C4-2B (cell line): ENCODE measurements at regions not wholly inside any gene's neighbourhood (a gene's known extent, or its start where the extent isn't known, plus 50 kb on each side); places are given as distances from the start of the nearest gene placed in this dataset.

ENCODE experiments used
- ZFX ChIP-seq: fragments of 450-650 bp; IDR thresholded peaks from 2 replicates; pipeline ENCODE4 v1.6.1; 2017
- TF ChIP-seq, protein P1 (sequence below): fragments of 450-650 bp; conservative IDR thresholded peaks from 2 replicates; pipeline ENCODE4 v1.5.1; 2017; ENCODE audit warnings: mild to moderate bottlenecking

DNA sequence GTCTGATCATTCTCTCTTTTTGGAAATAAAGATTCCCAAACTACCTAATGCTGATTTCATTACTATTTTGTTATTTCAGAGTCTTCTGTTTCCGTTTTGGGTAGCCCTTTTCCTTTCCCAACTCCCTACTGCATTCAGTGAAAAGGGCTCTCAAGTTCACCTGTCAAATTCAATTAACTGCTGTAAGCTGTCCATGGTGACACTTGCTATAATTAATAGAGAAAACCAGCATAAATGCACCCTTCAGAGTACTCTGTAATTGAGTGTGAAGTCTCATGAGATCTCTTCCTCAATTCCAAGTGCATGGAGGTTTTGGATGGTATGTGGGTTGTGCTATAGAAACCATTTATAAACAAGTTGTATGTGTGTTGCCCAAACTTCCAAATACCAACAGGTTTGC lies 187.2 kb downstream of the RPL10L start:
- TF ChIP-seq ZFX: no peak
- TF ChIP-seq, protein P1, sequence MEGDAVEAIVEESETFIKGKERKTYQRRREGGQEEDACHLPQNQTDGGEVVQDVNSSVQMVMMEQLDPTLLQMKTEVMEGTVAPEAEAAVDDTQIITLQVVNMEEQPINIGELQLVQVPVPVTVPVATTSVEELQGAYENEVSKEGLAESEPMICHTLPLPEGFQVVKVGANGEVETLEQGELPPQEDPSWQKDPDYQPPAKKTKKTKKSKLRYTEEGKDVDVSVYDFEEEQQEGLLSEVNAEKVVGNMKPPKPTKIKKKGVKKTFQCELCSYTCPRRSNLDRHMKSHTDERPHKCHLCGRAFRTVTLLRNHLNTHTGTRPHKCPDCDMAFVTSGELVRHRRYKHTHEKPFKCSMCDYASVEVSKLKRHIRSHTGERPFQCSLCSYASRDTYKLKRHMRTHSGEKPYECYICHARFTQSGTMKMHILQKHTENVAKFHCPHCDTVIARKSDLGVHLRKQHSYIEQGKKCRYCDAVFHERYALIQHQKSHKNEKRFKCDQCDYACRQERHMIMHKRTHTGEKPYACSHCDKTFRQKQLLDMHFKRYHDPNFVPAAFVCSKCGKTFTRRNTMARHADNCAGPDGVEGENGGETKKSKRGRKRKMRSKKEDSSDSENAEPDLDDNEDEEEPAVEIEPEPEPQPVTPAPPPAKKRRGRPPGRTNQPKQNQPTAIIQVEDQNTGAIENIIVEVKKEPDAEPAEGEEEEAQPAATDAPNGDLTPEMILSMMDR: no peak
